HEK293T (cell line): ENCODE measurements at regions not wholly inside any gene's neighbourhood (a gene's known extent, or its start where the extent isn't known, plus 50 kb on each side); places are given as distances from the start of the nearest gene placed in this dataset.
A peak's percentile ranks its signal among the peaks of the same experiment; 100 is the strongest.

Experiments used
- FOXM1 ChIP-seq: fragments of 450-650 bp; IDR thresholded peaks from 2 replicates; pipeline ENCODE4 v1.6.1; 2017; ENCODE audit warnings: mild to moderate bottlenecking, borderline replicate concordance
- L3MBTL2 ChIP-seq: fragments of 450-650 bp; conservative IDR thresholded peaks from 2 replicates; pipeline ENCODE4 v1.6.1; 2016; ENCODE audit warnings: mild to moderate bottlenecking
- SP1 ChIP-seq: fragments of 450-650 bp; IDR thresholded peaks from 2 replicates; pipeline ENCODE4 v1.6.1; 2017
- TARDBP ChIP-seq: fragments of 450-650 bp; IDR thresholded peaks from 2 replicates; pipeline ENCODE4 v1.6.1; 2016
- ZNF384 ChIP-seq: fragments of 450-650 bp; IDR thresholded peaks from 2 replicates; pipeline ENCODE4 v1.6.1; 2016

GRCh38 chr17:51372345-51373004 is 112.1 kb downstream of the UTP18 start:
- TF ChIP-seq TARDBP = no peak
- TF ChIP-seq SP1 = no peak
- no peak for TF ChIP-seq FOXM1
- TF ChIP-seq L3MBTL2 = peak; percentile 45; the same call in 1 of the 2 replicates
- no peak for TF ChIP-seq ZNF384
